Ishikawa (cell line): ENCODE measurements at regions not wholly inside any gene's neighbourhood (a gene's known extent, or its start where the extent isn't known, plus 50 kb on each side); places are given as distances from the start of the nearest gene placed in this dataset.

Experiments
- CEBPB ChIP-seq: IDR thresholded peaks from 2 replicates; pipeline ENCODE4 v1.6.1; 2012
- CREB1 ChIP-seq: IDR thresholded peaks from 2 replicates; pipeline ENCODE4 v1.6.1; 2012; ENCODE audit warnings: low read depth
- EGR1 ChIP-seq: IDR thresholded peaks from 2 replicates; pipeline ENCODE4 v1.6.1; 2012
- EP300 ChIP-seq: IDR thresholded peaks from 2 replicates; pipeline ENCODE4 v1.6.1; 2012; ENCODE audit warnings: borderline replicate concordance
- FOXM1 ChIP-seq: IDR thresholded peaks from 2 replicates; pipeline ENCODE4 v1.6.1; 2012; ENCODE audit warnings: low read depth, borderline replicate concordance
- NFIC ChIP-seq: IDR thresholded peaks from 2 replicates; pipeline ENCODE4 v1.6.1; 2012
- RAD21 ChIP-seq: IDR thresholded peaks from 2 replicates; pipeline ENCODE4 v1.6.1; 2012; ENCODE audit warnings: low read depth
- TAF1 ChIP-seq: IDR thresholded peaks from 2 replicates; pipeline ENCODE4 v1.6.1; 2012; ENCODE audit warnings: low read depth, mild to moderate bottlenecking
- TCF12 ChIP-seq: IDR thresholded peaks from 2 replicates; pipeline ENCODE4 v1.6.1; 2012; ENCODE audit warnings: low read depth
- TEAD4 ChIP-seq: IDR thresholded peaks from 2 replicates; pipeline ENCODE4 v1.6.1; 2012
- YY1 ChIP-seq: IDR thresholded peaks from 2 replicates; pipeline ENCODE4 v1.6.1; 2012; ENCODE audit warnings: low read depth
- ZBTB7A ChIP-seq: IDR thresholded peaks from 2 replicates; pipeline ENCODE4 v1.6.1; 2012; ENCODE audit warnings: low read depth
- TF ChIP-seq, protein P1 (sequence below): IDR thresholded peaks from 2 replicates; pipeline ENCODE4 v1.6.1; 2012; ENCODE audit warnings: low read depth, mild to moderate bottlenecking
- TF ChIP-seq, protein P2 (sequence below): IDR thresholded peaks from 2 replicates; pipeline ENCODE4 v1.6.1; 2012
- TF ChIP-seq, protein P3 (sequence below): IDR thresholded peaks from 2 replicates; pipeline ENCODE4 v1.6.1; 2012

DNA sequence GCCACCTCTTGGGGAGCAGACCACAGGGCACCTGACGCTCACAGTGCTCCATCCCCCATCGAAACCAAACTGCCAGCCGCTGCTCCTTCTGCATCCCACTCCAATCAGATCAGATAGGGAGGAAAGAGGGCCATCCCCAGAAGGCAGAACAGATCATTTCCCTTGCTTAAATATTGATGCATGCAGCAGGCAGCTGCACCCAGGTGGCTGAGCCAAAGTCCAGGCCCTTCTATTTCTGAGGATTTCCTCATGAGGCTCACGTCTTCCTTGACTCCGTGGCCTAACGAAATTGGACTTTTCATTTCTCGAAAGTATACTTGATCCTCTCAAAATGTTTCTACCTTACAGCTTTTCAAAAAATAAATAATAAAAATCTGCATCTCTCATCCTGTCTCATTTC lies 239.2 kb downstream of the ATG4C start:
- TF ChIP-seq TEAD4 (no peak), FOXM1 (no peak), ZBTB7A (no peak), EGR1 (no peak), RAD21 (no peak), EP300 (no peak), NFIC (no peak), TAF1 (no peak), CREB1 (no peak), CEBPB (no peak), TCF12 (no peak), YY1 (no peak)
- TF ChIP-seq, protein P1, sequence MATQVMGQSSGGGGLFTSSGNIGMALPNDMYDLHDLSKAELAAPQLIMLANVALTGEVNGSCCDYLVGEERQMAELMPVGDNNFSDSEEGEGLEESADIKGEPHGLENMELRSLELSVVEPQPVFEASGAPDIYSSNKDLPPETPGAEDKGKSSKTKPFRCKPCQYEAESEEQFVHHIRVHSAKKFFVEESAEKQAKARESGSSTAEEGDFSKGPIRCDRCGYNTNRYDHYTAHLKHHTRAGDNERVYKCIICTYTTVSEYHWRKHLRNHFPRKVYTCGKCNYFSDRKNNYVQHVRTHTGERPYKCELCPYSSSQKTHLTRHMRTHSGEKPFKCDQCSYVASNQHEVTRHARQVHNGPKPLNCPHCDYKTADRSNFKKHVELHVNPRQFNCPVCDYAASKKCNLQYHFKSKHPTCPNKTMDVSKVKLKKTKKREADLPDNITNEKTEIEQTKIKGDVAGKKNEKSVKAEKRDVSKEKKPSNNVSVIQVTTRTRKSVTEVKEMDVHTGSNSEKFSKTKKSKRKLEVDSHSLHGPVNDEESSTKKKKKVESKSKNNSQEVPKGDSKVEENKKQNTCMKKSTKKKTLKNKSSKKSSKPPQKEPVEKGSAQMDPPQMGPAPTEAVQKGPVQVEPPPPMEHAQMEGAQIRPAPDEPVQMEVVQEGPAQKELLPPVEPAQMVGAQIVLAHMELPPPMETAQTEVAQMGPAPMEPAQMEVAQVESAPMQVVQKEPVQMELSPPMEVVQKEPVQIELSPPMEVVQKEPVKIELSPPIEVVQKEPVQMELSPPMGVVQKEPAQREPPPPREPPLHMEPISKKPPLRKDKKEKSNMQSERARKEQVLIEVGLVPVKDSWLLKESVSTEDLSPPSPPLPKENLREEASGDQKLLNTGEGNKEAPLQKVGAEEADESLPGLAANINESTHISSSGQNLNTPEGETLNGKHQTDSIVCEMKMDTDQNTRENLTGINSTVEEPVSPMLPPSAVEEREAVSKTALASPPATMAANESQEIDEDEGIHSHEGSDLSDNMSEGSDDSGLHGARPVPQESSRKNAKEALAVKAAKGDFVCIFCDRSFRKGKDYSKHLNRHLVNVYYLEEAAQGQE: no peak
- TF ChIP-seq, protein P2, sequence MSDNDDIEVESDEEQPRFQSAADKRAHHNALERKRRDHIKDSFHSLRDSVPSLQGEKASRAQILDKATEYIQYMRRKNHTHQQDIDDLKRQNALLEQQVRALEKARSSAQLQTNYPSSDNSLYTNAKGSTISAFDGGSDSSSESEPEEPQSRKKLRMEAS: no peak
- TF ChIP-seq, protein P3, sequence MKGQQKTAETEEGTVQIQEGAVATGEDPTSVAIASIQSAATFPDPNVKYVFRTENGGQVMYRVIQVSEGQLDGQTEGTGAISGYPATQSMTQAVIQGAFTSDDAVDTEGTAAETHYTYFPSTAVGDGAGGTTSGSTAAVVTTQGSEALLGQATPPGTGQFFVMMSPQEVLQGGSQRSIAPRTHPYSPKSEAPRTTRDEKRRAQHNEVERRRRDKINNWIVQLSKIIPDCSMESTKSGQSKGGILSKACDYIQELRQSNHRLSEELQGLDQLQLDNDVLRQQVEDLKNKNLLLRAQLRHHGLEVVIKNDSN: no peak

DNA sequence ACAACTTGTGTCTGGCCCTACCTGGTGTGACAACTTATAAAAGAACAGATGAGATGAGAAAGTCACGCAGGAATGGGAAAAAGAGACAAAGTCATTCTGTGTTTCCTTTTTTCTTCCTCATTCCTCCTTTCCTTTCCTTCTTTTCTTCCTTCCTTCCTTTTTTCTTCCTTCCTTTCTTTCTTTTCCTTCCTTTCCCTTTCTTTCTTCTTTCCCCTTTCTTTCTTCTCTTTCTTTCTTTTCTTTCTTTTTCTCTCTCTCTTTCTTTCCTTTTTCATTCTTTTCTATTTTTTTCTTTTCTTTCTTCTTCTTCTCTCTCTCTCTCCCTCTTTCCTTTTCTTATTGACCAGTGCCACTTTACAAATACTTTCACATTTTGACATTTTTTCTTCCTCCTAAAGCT lies 239.7 kb downstream of the ATG4C start:
- TF ChIP-seq NFIC (no peak), EP300 (no peak), TCF12 (no peak), TEAD4 (no peak), ZBTB7A (no peak), CEBPB (no peak), FOXM1 (no peak), RAD21 (no peak), TAF1 (no peak), YY1 (no peak), EGR1 (no peak), CREB1 (no peak)
- TF ChIP-seq, protein P1: no peak
- TF ChIP-seq, protein P2: no peak
- TF ChIP-seq, protein P3: no peak

DNA sequence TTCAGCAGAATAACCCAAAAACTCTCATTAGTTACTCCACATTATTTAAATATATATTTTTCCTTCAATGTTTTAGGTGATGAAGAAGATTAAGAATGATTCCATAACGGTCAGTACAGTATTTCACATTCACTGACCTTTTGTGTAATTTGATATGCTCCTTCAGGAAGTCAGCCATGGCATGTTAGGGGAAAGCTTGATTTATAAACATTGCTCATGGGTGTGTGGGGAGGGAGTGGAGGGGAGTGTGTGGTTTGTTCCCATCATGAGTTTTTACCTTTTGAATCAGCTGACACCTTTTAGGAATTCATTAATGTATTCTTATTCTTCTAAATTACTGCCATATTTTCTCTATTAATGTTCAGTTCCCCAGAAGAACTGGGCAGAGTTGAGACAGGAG lies 240.2 kb downstream of the ATG4C start:
- TF ChIP-seq CREB1 (no peak), CEBPB (no peak), TAF1 (no peak), EGR1 (no peak), NFIC (no peak), FOXM1 (no peak), YY1 (no peak), RAD21 (no peak), TEAD4 (no peak), ZBTB7A (no peak)
- TF ChIP-seq, protein P1: no peak
- TF ChIP-seq, protein P3: no peak
- TF ChIP-seq, protein P2: no peak

DNA sequence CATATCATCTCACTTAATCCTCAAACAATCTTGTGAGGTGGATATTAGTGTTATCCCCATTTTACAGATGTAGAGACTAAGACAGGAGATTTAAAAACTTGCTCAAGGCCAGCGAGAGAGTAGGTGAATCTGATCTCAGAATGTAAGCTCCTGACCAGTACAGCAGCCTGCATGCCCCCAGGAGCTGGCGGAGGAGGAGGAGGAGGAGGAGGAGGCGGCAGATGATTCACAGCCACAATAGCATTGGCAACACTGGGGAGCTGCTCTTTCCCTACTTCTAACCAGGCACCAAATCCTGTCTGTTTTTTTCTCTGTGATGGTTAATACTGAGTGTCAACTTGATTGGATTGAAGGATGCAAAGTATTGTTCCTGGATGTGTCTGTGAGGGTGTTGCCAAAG lies 243.2 kb downstream of the ATG4C start:
- TF ChIP-seq, protein P2: no peak
- TF ChIP-seq, protein P3: no peak
- no peak for TF ChIP-seq CEBPB
- TF ChIP-seq NFIC: no peak
- TF ChIP-seq EGR1: no peak
- TF ChIP-seq TAF1: no peak
- TF ChIP-seq FOXM1: no peak
- no peak for TF ChIP-seq RAD21
- no peak for TF ChIP-seq TCF12
- TF ChIP-seq CREB1: no peak
- no peak for TF ChIP-seq TEAD4
- TF ChIP-seq YY1: no peak
- no peak for TF ChIP-seq EP300
- TF ChIP-seq, protein P1: no peak
- TF ChIP-seq ZBTB7A: no peak
